Stomach (tissue), 8 donors: ENCODE measurements at regions not wholly inside any gene's neighbourhood (a gene's known extent, or its start where the extent isn't known, plus 50 kb on each side); places are given as distances from the start of the nearest gene placed in this dataset.
A peak's percentile ranks its signal among the peaks of the same experiment; 100 is the strongest.

Experiments
- DNase-seq, 2 donors: peaks; one replicate each; pipeline versions ENCODE4 v3.0.0 to v3.0.0-alpha.2; 2013 to 2019
- H3K27ac ChIP-seq, 5 donors: fragments of 200-600 bp in 4 of 5; sonication (generic) in 4 of 5; one replicate each; pipeline ENCODE4 v1.5.1; 2013 to 2019; ENCODE audit warnings: mild to moderate bottlenecking in 1 of 5, moderate library complexity in 1 of 5
- H3K27me3 ChIP-seq, 3 donors: fragments of 200-600 bp; sonication (generic); one replicate each; pipeline ENCODE4 v1.5.1; 2017 to 2019; ENCODE audit warnings: mixed run types in 1 of 3
- H3K36me3 ChIP-seq, 4 donors: fragments of 200-600 bp; sonication (generic); 1 replicate in 3 of 4; 2 replicates in 1 of 4; pipeline ENCODE4 v1.5.1; 2016 to 2019
- H3K4me1 ChIP-seq, 4 donors: fragments of 200-600 bp; sonication (generic); one replicate each; pipeline ENCODE4 v1.5.1; 2016 to 2019
- H3K4me3 ChIP-seq, 4 donors: fragments of 200-600 bp; sonication (generic) in 3 of 4; one replicate each; pipeline ENCODE4 v1.5.1; 2016 to 2019; ENCODE audit warnings: mild to moderate bottlenecking in 1 of 4
- H3K9me3 ChIP-seq, 4 donors: fragments of 200-600 bp; sonication (generic); one replicate each; pipeline ENCODE4 v1.5.1; 2016 to 2019
- CTCF ChIP-seq, 7 experiments: fragments of 450-650 bp in 4 of 7; fragments of 200-600 bp in 3 of 7; sonication (generic) in 3 of 7; IDR thresholded peaks; one replicate each; pipeline ENCODE4 v1.5.1; 2016 to 2019; ENCODE audit warnings: antibody characterized with exemption in 7 of 7, control low read depth in 2 of 7, mild to moderate bottlenecking in 1 of 7
- EP300 ChIP-seq: sonication (generic); formaldehyde crosslinking; IDR thresholded peaks from one replicate; pipeline ENCODE4 v1.6.1; 2017; ENCODE audit warnings: antibody characterized with exemption
- POLR2A ChIP-seq, 4 donors: fragments of 450-650 bp; IDR thresholded peaks; one replicate each; pipeline ENCODE4 v1.6.1; 2016; ENCODE audit warnings: antibody characterized with exemption in 4 of 4, control low read depth in 2 of 4, mild to moderate bottlenecking in 1 of 4, moderate library complexity in 1 of 4
- POLR2AphosphoS5 ChIP-seq, 3 donors: sonication (generic); formaldehyde crosslinking; IDR thresholded peaks; one replicate each; pipeline ENCODE4 v1.6.1; 2016; ENCODE audit warnings: antibody characterized with exemption in 3 of 3
- WGBS, 5 donors: extraction: QIAGEN DNeasy Blood & Tissue Kit in 3 of 5; methylation state at CpG; one replicate each; pipeline versions ENCODE4 v1.1.5 to v1.1.7; 2013 to 2018; 5-methylcytosine and 5-hydroxymethylcytosine counted together
- intact Hi-C: fragments of 100-400 bp; cut with DNase I; formaldehyde crosslinking; loops from one replicate; pipeline ENCODE4 v1.15.1; 2023; ENCODE audit warnings: low total_unique reads
- donor health status: healthy with polysubstance abuse.
- donor health status: Bipolar disorder and iron deficiency.
- donor health status: healthy.

GRCh38 chr18:72692086-72692485, 147.9 kb upstream of the CBLN2 start:
- 7 to 19% (median 13%) methylated on average over 12 to 16 of the region's 16 CpGs for WGBS, 5 donors
- Histone ChIP-seq H3K4me3 (no peak overlapping the region), H3K27me3 (peaks cover 0 to 4% (median 0%) of the 10 kb centered on the region in 3 donors), H3K9me3 (no peaks in the 10 kb centered on the region), H3K27ac (no peak overlapping the region), H3K36me3 (no peaks in the 10 kb centered on the region), H3K4me1 (peaks cover 0 to 10% (median 2%) of the 10 kb centered on the region in 4 donors)
- TF ChIP-seq EP300 (no peak), POLR2A (IDR thresholded peaks at IDR 0.05) (no peak), POLR2AphosphoS5 (IDR thresholded peaks at IDR 0.05) (no peak), CTCF (IDR thresholded peaks at IDR 0.05) (no peak)
- peak in 1 of 2 donors; percentile 49 for DNase-seq
- intact Hi-C loops: no loop called here

- Histone ChIP-seq H3K27me3 (peaks cover 0 to 3% (median 0%) of the 10 kb centered on the region in 3 donors), H3K4me3 (no peak overlapping the region), H3K27ac (no peak overlapping the region), H3K9me3 (no peaks in the 10 kb centered on the region), H3K36me3 (no peaks in the 10 kb centered on the region), H3K4me1 (peaks cover 0 to 9% (median 1%) of the 10 kb centered on the region in 4 donors)
- intact Hi-C loops: no loop called here
- TF ChIP-seq CTCF (IDR thresholded peaks at IDR 0.05) (no peak), POLR2AphosphoS5 (IDR thresholded peaks at IDR 0.05) (no peak), POLR2A (IDR thresholded peaks at IDR 0.05) (no peak), EP300 (no peak)
- WGBS, 5 donors: 66 to 74% (median 67%) methylated on average over 4 of the region's 4 CpGs
- DNase-seq: no peak
Observed at GRCh38 chr18:72687736-72688135, 143.6 kb upstream of the CBLN2 start.

- 48 to 71% (median 58%) methylated on average over 10 of the region's 10 CpGs for WGBS, 5 donors
- TF ChIP-seq EP300 (no peak), CTCF (IDR thresholded peaks at IDR 0.05) (no peak), POLR2A (IDR thresholded peaks at IDR 0.05) (no peak), POLR2AphosphoS5 (IDR thresholded peaks at IDR 0.05) (no peak)
Observed at GRCh38 chr18:72675394-72675793, 131.3 kb upstream of the CBLN2 start.

GRCh38 chr18:72674710-72675109, 130.6 kb upstream of the CBLN2 start:
- peak in 1 of 2 donors; percentile 18 for DNase-seq
- WGBS, 5 donors: 74 to 84% (median 79%) methylated on average over 4 to 7 of the region's 7 CpGs
- Histone ChIP-seq H3K4me3 (no peak overlapping the region), H3K27me3 (no peaks in the 10 kb centered on the region), H3K36me3 (no peaks in the 10 kb centered on the region), H3K27ac (no peak overlapping the region), H3K4me1 (no peaks in the 10 kb centered on the region), H3K9me3 (no peaks in the 10 kb centered on the region)
- intact Hi-C loops: no loop called here
- TF ChIP-seq POLR2AphosphoS5 (IDR thresholded peaks at IDR 0.05) (no peak), EP300 (no peak), POLR2A (IDR thresholded peaks at IDR 0.05) (no peak), CTCF (IDR thresholded peaks at IDR 0.05) (no peak)

More at GRCh38 chr18:72675394-72675793, 131.3 kb upstream of the CBLN2 start:
- Histone ChIP-seq H3K27ac (no peak overlapping the region), H3K4me1 (no peaks in the 10 kb centered on the region), H3K4me3 (no peak overlapping the region), H3K27me3 (no peaks in the 10 kb centered on the region), H3K9me3 (no peaks in the 10 kb centered on the region), H3K36me3 (no peaks in the 10 kb centered on the region)
- DNase-seq: peak in 1 of 2 donors; percentile 21
- intact Hi-C loops: no loop called here
